HG02884 (cell line): ENCODE measurements at regions not wholly inside any gene's neighbourhood (a gene's known extent, or its start where the extent isn't known, plus 50 kb on each side); places are given as distances from the start of the nearest gene placed in this dataset.

Experiments used
- ATAC-seq: cut with Tn5 transposase; IDR thresholded peaks from one replicate; pipeline ENCODE4 v1.9.1; 2021; ENCODE audit warnings: mild to moderate bottlenecking, moderate library complexity; ENCODE audit not compliant: unreplicated experiment

DNA sequence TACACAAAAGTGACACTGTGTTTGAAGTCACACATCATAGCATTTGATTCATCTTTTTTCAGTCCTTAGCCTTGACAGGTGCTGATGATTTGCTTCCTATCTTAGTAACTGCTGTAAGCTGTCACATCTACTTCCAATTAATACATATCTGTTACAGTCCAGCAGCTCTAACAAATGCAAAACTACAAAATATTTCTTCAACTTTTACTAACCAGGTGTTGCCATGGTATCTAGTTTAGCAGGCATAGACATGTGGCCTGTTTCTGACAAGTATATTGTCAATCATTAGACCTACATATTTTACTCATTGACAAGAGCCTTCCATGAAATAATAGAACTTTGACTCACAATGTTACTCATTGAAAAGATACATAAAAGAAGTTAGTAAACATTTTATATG is 1159.7 kb downstream of the GRIK2 start:
- ATAC-seq, result no peak

DNA sequence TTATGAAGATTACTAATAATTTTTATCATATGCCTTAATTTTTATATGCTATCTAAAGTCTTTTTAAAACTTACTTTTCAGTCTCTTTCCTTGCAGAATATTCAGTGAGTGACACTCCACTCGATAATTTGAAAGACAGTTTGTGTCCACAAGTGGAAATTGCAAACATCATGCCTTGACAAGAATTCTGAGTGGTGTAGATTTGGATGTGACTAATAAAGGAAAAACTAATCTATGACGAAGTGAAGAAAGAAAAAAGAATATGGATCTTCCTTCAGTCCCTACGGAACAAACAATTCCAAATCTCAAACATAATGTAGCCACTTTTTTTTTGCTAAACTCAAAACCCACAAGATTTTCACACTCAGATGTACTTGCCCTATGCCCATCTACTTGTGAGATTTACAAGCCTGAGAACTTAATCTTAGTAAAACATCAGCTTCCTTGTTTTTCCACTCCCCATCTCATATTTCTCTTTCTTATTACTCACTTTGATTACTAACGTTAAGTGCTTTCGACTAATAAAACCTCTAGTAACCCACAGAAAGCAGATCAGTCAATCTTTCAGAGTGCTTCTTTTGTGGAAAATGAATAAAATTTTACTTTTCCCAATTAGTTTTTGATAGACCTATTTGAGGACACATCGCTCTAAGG is 1155.8 kb downstream of the GRIK2 start:
- ATAC-seq, result no peak

DNA sequence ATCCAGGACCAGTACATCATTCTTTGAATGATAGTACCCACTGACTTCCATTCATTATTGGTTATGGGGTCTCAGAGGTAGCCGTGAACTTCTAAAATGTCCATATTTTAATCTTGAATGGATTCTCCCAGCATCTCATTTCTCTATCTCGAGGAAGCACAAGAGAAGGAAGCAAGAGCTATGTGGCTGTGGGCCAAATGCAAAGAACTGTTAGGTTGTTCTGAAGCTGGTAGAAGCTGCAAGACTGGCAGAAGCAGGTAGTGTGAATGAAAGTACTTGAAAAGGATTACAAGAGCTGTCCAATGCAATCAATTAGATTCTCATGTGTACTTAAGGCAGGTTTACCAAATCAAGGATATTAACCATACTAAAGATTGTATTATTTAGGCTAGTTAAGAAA is 1131.8 kb downstream of the GRIK2 start:
- no peak for ATAC-seq

DNA sequence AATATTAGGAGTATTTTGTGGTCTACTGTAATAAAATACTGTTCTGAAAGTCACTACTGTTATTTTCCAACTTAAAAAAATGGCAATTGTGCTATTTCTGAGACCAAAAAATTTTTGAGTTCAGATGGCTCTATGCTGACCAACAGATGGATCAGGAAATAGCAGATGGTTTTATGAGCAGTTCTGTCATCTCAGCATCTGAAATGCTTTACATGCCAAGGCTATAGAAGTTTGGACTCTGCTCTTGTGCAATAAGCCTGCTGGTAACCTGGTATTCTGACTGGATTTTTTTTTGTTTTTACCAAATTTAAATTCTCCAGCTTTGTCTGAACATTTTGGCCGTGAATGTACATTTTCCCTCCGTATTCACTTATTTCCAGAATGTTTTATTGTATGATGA is 1127.5 kb downstream of the GRIK2 start:
- no peak for ATAC-seq

DNA sequence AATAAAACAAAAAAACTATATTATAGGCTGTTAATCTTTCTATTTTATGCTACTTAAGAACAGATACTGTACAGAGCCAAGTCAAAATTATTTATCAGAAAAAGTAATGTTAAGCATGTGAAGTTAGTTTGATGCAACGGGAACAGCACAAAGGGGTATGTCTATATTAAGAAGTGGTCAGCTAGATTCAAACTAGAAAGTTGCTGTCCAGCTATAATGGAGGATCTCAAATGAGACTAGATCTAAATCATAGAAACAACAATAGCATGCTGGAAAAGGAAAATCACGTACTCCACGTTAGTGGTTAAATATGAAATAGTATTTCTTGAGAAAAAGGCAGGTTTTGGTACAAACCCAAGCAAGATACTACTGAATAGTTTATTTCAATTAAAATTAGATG is 1124.0 kb downstream of the GRIK2 start:
- ATAC-seq, result no peak

DNA sequence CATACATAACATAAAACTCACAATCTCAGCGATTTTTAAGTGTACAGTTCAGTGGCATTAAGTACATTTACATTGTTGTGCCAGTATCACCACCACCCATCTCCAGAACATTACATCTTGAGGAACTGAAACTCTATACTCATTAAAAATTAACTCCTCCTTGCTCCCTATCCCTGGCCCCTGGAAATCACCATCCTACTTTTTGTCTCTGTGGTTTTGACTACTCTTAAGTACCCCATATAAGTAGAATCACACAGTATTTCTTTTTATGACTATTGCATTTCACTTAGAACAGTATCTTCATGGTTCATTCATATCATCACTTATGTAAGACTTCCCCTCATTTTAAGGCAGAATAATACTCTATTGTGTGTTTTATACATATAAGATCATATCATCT is 1108.1 kb downstream of the GRIK2 start:
- ATAC-seq, result no peak

DNA sequence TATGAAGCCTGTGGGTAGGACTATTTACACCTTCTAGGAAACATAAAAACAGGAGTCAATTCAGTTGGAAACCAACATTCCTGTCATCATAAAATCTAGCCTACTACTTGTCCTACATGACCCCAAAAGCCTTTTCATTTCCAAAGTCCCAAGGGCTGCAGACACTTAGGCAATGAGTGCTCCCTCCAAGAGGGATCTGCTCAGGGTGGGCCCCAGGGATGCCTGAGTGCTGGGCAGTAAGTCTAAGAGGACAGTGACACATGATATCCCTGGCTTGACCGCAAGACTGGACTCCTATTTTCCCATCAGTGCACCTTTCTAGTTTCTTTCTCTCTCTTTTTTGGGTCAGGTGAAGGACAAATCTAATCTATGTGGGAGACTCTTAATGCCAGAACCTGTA is 1101.3 kb downstream of the GRIK2 start:
- no peak for ATAC-seq

DNA sequence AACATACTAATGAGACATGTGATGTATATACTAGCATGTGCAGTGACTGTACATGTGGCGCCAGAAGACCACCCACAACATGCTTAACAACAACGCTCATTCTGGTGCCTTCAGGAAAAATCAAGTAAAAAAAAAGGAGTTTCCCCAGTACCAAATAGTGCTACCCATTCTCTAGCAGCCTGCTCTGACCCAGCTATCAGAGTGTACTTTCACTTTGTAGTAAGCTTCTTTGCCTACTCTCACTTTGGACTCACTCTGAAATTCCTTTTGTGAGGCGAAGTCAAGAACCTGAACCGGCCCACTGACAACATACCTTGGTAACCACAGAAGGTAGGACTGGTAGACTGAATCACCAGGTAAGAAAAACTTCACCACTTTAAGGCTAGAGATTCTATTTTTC is 1100.0 kb downstream of the GRIK2 start:
- ATAC-seq, result no peak

DNA sequence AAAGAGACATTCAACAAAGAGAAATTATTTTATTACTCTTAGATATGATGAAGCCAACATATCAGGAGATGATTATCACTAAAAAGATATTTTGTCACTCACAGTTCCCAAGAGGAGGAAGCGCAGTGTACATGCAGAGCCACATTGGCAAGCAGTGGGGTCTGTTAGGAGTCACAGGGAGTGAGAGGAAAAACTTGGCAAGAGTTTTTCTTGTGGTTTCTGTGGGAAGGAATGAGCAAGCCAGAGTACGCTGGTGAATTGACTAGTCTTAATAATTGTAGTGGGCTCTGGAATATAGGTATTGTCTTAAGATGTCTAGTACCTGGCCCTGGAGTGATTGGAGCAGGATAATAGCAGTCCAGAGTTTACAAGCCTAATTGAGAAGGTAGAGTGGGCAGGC is 1095.2 kb downstream of the GRIK2 start:
- no peak for ATAC-seq

DNA sequence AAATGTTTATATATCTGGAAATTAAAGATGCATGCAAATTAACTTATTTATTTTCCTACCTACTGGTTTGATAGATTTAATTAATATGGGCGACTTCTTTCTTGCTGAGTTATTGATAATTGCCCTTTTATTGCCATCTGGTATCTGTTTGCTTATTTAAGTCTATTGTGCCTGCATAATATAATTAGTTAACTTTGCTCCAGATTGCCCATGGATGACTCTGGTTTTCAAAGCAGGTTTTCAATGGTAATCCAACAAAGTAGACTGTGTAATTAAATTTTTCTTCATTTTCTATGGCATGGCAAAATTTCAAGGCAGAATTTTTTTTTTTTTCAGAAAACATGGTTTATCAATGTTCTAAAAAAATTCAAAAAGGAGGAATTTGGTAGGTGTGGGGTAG is 1092.0 kb downstream of the GRIK2 start:
- ATAC-seq, result no peak

DNA sequence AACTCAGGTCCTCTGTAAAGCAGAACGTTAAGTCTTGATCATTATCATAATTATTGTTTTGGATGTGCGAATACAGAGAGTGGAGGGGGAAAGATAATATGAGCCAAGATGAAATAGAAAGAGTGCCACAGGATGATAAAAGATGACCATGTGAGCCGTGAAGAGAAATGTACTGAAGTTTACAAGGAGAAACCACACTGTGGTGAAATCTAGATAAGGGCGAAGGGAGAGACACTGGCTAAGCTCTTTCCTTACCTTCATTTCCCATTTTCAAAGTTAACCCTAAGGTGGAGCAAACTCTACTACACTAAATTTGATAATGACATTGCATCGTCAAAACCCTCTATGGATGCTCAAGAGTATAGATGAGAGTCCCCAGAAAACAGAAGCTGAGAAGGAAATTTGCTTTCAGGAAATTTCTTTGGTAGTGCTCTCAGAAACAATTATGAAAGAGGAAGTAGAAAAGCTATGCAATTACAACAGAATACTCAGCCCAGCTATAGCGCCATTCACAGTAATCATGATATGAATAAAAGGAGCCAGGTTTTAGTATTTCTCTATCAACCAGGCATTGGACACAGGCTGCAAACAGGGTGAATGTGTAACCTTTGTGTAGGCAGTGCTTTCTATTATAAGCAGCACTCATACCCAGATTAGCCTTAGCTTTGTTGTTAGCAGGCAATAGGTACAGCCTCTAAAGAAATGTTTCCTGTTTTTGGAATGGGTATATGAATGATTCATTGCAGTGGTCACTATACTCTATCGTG is 1080.7 kb downstream of the GRIK2 start:
- ATAC-seq, result no peak

DNA sequence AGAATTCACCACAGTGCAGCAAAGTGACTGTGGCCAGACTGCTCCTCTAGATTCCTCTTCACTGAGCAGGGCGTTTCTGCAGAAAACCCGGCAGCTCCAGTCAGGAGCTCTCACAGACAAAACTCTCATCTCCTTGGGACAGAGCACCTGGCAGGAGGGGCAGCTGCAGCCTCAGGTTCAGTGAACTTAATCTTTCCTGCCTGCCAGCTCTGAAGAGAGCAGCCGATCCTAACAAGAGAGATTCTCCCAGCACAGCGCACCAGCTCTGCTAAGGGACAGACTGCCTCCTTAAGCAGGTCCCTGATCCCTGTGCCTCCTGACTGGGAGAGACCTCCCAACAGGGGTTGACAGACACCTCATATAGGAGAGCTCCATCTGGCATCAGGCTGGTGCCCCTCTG is 1065.5 kb downstream of the GRIK2 start:
- ATAC-seq, result no peak

DNA sequence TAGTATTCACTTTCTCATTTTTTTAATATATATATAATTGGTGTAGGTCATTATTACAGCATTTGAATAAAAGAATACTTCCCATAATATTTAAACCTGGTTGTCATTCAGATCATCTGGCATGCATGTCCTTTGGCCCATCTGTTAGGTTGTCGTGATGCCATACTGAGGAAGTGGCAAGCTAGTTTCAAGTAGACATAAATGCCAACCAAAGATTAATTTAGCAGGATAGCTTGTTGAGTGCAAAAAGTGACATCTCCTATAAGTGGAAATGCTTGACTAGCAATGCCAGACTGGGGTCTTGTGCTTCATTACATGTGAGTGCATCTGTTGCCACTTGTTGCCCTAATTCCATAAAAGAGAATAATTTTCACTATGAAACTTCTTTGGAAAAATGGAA is 1044.7 kb downstream of the GRIK2 start:
- ATAC-seq, result no peak

DNA sequence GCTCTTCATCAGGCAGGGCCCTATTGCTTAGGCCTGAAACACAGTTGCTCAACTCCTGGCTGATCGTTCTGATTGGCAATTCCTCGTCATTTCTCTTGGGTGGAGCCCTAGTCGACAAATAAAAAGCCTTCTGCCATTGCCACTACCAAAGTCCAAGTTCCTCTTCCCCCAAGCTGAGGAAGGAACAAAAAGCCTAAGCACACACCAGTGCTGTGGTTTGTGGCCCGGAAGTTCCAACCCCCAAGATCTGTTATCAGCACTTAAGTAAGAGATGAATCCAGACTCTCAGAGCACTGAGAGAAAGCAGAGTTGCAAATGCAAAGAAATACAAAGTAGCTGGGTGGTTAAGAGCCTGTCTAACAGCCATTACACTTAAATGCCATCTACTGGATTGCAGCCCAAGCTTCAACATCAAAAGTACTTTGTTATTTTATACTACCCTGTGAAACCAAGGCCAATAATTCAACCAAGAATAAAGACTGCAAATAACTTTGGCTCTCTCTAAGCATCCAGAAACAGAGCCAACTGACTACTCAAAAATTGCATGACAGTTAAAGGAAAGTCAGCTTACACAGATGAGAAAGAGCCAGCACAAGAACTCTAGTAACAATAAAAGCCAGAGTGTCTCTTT is 1024.0 kb downstream of the GRIK2 start:
- ATAC-seq, result no peak

DNA sequence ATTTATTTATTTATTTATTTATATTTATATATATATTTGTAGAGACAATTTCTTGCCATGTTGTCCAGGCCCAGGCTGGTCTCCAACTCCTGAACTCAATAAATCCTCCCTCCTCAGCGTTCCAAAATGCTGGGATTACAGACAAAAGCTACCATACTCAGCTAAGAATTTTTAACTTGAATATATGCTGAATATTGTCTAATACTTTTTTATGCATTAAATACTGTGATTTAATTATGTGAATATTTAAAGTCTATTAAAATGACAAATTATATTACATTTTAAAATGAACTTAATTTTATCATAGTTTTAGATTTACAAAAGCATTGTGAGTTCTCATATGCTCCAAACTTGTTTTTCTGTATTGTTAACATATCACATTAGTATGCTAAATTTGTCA is 1022.4 kb downstream of the GRIK2 start:
- no peak for ATAC-seq

DNA sequence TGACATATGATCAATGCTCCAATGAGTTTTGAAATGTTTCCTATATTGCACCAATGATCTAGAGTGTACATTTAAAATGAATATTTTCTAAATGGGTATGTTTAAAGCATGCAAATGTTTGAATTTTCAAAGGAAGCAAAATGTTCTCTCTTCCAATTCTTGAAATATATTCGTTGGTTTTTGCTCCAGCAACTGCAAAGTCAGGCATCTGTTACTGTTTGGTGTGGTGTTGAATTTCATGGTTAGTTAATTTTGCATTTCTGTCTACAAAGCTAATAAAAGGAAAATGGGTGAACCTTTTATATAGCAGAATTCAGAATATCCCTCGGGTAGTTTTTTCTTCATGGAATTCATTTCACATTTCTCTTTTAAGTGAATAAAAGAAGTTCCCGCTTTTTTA is 1018.3 kb downstream of the GRIK2 start:
- no peak for ATAC-seq

DNA sequence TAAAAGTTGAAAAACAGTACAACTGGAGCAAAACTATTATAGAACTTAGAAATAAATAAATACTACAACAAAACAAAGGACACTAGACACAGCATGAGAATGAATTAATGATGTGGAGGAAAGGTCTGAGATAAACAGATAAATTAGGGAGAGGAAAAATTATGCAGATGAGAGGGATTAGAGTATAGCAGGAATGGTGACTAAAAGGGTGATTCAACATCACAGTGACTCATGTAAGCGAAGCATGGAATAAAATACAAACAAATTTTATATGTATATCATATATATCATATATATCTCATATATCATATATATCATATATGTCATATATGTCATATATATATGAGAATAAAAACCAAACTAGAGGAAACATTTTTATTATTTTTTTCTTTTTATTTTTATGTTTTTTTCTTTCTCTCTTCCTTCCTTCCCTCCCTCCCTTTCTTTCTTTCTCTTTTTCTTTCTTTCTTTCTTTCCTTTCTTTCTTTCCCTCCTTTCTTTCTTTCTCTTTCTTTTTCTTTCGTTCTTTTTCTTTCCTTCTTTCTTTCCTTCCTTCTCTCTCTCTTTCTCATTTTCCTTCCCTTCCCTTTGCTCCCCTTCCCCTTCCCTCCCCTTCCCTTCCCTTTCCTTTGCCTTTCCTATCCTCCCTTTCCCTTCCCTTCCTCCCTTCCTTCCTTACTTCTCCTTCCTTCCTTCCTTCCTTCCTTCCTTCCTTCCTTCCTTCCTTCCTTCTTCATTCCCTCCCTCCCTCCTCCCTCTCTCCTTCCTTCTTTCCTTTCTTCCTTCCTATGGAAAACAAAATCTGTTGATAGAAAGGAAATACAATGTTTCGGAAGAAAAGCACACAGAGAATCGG is 1014.6 kb downstream of the GRIK2 start:
- ATAC-seq, result no peak

DNA sequence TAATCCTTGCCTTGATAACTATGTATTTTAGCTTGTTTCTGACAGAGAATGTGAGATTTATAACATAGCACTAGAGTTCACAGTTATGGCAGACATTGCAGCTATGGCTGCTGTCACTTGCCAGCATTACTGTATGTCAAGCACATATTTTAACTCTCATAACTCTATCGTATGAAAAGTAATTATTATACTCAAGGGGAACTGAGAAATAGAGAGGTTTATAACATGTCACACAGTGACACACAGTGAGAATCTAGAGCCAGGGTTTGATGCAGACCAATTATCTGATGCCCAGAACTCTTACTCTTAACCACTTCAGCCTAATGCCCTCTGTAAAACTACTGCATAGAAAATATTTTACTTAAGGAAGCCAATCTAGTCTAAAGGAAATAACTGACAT is 1012.4 kb downstream of the GRIK2 start:
- ATAC-seq, result no peak

DNA sequence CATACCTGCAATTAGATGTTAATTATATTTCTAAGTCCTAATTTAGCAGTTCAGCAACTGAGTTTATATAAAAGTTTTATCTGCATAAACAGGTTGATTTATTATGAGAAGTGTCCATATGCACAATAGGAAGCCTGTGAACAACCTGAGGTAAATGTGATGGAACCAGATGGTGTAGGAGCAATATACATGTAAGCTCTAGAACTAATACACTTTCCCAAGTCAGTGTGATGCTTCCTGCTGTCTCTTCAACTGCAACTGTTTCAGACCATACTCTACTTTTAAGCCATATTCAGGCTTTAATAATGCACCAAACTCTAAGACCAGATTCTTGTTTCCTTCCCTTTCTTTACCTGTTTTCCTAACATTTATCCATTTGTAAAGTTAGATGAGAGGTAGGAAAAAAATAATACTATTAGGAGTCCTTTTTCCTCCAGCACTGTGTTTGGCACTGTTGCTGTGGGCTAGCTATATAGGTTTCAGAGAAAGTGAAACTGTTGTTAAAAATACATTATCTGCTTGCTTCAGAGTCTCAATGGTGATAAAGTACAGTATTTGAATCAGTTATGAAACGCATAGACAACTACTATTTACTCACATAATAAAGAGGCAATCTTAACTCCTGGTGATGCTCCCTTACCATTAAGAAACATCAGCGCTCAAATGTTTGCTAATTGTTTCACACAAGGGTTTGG is 1009.3 kb downstream of the GRIK2 start:
- no peak for ATAC-seq

DNA sequence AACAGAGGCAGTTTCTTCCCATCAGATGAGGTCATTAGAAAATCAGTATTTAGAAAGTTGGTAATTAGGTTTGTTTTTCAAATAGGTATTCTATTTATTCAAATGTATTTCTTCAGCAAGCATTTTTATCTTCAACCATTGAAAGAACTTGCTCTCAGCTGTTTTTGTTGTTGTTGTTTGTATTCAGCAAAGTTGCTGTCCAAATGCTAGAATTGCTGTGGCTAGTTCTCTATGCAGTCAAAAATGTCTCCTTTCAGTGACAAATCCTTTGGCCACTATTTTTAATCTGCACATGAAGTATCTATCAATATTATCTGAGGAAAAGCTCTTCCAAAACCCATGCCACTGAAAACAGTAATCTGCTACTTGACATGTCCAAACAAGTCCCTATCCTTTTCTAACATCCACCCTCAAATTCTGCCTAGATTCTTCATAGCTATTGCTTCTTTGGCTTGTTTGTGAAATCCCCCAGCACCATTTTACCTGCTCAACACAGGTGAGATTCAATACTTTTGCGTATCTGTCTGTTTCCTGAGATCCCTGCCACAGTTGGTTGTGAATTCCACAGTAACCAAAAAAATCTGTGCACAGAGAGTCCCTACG is 1005.4 kb downstream of the GRIK2 start:
- ATAC-seq, result no peak
